RWPE2 (cell line): ENCODE measurements at regions not wholly inside any gene's neighbourhood (a gene's known extent, or its start where the extent isn't known, plus 50 kb on each side); places are given as distances from the start of the nearest gene placed in this dataset.

Experiments used
- ATAC-seq: fragments of 200-7000 bp; cut with Tn5 transposase; 3 replicates; pipeline ENCODE4 v1.9.1; 2021; ENCODE audit warnings: low read depth
- DNase-seq: peaks from one replicate; pipeline ENCODE4 v3.0.0-alpha.2; 2020; ENCODE audit warnings: low spot score
- H3K27ac ChIP-seq: fragments of 450-650 bp; 2 replicates; pipeline ENCODE4 v1.5.1; 2017; ENCODE audit warnings: mild to moderate bottlenecking; ENCODE audit not compliant: poor library complexity, severe bottlenecking
- H3K27me3 ChIP-seq: fragments of 250-450 bp; sonication (Bioruptor Pico); 2 replicates; pipeline ENCODE4 v1.5.1; 2021; ENCODE audit warnings: mild to moderate bottlenecking, moderate library complexity; ENCODE audit not compliant: insufficient read depth, poor library complexity, severe bottlenecking
- H3K36me3 ChIP-seq: fragments of 250-450 bp; sonication (Bioruptor Pico); 2 replicates; pipeline ENCODE4 v1.5.1; 2020; ENCODE audit warnings: low read depth, mild to moderate bottlenecking, moderate library complexity
- H3K4me1 ChIP-seq: fragments of 250-450 bp; sonication (Bioruptor Pico); 2 replicates; pipeline ENCODE4 v1.5.1; 2021; ENCODE audit warnings: mild to moderate bottlenecking, moderate library complexity; ENCODE audit not compliant: insufficient read depth, poor library complexity, severe bottlenecking
- H3K4me3 ChIP-seq: fragments of 250-450 bp; sonication (Bioruptor Pico); 2 replicates; pipeline ENCODE4 v1.5.1; 2021; ENCODE audit warnings: mild to moderate bottlenecking, moderate library complexity; ENCODE audit not compliant: severe bottlenecking
- H3K9me3 ChIP-seq: fragments of 250-450 bp; sonication (Bioruptor Pico); 2 replicates; pipeline ENCODE4 v1.5.1; 2021; ENCODE audit warnings: mild to moderate bottlenecking, moderate library complexity; ENCODE audit not compliant: severe bottlenecking
- CTCF ChIP-seq: fragments of 450-650 bp; IDR thresholded peaks from one replicate; pipeline ENCODE4 v1.5.1; 2017; ENCODE audit warnings: mild to moderate bottlenecking, moderate library complexity; ENCODE audit not compliant: poor library complexity, severe bottlenecking

DNA sequence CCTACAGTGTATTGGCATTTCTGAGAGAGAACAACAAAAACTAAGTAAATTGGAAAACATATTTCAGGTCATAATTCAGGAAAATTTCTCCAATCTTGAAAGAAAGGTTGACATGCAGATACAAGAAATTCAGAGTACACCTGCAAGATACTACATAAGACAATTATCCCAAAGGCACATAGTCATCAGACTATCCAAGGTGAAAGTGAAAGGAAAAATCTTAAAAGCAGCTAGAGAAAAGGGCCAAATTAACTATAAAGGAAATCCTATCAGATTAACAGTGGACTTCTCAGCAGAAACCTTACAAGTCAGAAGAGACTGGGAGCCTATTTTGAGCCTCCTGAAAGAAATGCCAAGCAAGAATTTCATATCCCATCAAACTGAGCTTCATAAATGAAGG, 449.0 kb upstream of the MMADHC start:
- Histone ChIP-seq H3K27me3 (no peaks in the 10 kb centered on the region), H3K27ac (no peak overlapping the region), H3K4me3 (no peak overlapping the region), H3K9me3 (no peaks in the 10 kb centered on the region), H3K4me1 (no peaks in the 10 kb centered on the region), H3K36me3 (no peaks in the 10 kb centered on the region)
- ATAC-seq (no peak), DNase-seq (no peak)
- no peak for TF ChIP-seq CTCF

DNA sequence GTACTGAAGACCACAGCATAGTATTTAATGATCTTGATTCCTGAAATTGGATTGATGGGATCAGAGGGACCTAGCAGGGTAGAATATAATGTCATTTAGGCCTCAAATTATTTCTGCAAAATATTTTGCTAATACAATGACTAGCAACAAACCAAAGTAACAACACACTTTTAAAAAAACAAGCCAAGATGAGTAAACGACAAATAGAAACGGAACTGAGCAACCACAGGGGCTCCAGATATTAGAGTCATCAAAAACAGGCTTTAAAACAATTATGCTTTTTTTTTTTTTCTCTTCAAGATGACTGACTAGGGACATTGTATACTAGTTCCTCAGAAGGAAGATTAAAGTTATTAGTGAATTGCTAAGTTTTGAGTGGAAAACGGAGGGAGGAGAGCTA, 447.1 kb upstream of the MMADHC start:
- no peaks in the 10 kb centered on the region for H3K27me3 ChIP-seq
- no peak for TF ChIP-seq CTCF

DNA sequence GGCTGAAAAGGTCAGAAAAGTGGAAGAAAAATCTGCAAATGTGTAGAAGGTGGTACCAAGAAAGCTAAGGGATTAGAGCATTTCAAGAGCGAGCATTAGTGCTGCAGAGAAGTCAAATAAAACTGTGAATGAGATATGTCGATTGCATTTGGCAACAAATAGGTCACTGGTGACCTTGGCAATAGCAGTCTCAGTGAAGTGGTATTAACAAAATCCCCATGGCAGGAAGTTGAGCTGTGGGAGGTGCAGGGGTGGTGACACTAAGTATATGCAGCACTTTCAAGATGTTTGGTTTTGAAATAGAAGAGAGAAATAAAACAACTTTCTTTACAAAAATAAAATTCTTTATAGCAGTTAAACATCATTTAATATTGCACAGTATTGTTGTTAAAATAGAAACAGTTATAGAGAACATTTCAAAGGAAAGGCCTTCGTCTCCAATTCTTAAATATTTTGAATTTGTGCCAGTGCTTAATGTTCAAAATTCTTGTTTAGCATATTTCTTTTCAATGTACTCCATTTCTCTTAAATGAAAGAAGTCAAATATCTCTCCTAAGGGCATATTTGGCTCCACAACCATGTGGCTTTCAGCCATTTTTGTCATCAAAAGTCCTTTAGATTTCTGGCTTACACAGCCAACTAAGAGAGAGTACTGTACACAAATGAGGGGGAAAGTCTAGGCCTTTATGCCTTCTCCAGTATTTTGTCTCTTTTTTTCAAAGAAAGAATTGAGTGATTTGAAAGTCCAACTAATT, 443.0 kb upstream of the MMADHC start:
- Histone ChIP-seq H3K9me3 (no peaks in the 10 kb centered on the region), H3K27me3 (no peaks in the 10 kb centered on the region), H3K4me3 (no peak overlapping the region), H3K27ac (no peak overlapping the region), H3K4me1 (peaks cover 3% of the 10 kb centered on the region), H3K36me3 (no peaks in the 10 kb centered on the region)
- no peak for DNase-seq
- TF ChIP-seq CTCF, result no peak
- no peak for ATAC-seq

More for the DNA sequence above, 447.1 kb upstream of the MMADHC start:
- Histone ChIP-seq H3K27ac (no peak overlapping the region), H3K36me3 (no peaks in the 10 kb centered on the region), H3K9me3 (no peaks in the 10 kb centered on the region), H3K4me3 (no peak overlapping the region), H3K4me1 (no peaks in the 10 kb centered on the region)
- no peak for DNase-seq
- ATAC-seq, result no peak

DNA sequence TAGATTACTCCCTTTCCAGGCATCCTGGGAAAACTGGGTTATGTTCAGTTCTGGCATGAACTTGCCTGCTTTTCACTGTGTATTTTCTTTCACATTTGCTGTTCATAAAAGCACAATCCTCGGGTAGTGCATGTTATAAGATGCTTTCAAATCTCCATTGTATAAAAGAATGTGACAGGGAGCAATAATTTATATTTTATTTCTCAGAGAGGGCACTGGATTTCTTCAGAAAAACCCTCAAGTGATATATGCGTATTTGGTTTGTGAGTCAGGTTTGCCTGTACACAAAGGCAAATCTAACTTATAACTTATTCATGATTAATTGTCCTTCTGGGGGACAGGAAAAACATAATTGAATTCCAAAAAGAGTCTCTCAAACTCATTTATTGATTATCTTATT, 440.7 kb upstream of the MMADHC start:
- H3K27me3 ChIP-seq, result no peaks in the 10 kb centered on the region
- no peaks in the 10 kb centered on the region for H3K9me3 ChIP-seq
- no peaks in the 10 kb centered on the region for H3K36me3 ChIP-seq
- H3K27ac ChIP-seq, result no peak overlapping the region
- H3K4me1 ChIP-seq, result peaks cover 5% of the 10 kb centered on the region
- no peak overlapping the region for H3K4me3 ChIP-seq
- no peak for DNase-seq
- ATAC-seq, result no peak; the same call in 2 of the 3 replicates
- TF ChIP-seq CTCF, result no peak

GRCh38 chr2:150027164-150027563, 439.6 kb upstream of the MMADHC start:
- Histone ChIP-seq H3K27me3 (no peaks in the 10 kb centered on the region), H3K27ac (no peak overlapping the region), H3K4me1 (peaks cover 5% of the 10 kb centered on the region), H3K4me3 (no peak overlapping the region), H3K9me3 (no peaks in the 10 kb centered on the region), H3K36me3 (no peaks in the 10 kb centered on the region)
- ATAC-seq (no peak), DNase-seq (no peak)
- no peak for TF ChIP-seq CTCF
